Progenitor cell of endocrine pancreas (in vitro differentiated cells): ENCODE measurements at regions not wholly inside any gene's neighbourhood (a gene's known extent, or its start where the extent isn't known, plus 50 kb on each side); places are given as distances from the start of the nearest gene placed in this dataset.
"Not testable (repeated sequence)": the region's sequence is repeated elsewhere in the genome, so short reads cannot be mapped to it uniquely, and the experiment has no call there.

Experiments used
- DNase-seq: peaks from one replicate; pipeline ENCODE4 v3.0.0; 2021; ENCODE audit warnings: low spot score; ENCODE audit not compliant: unreplicated experiment
- H3K27ac Mint-ChIP-seq: 2 replicates; pipeline ENCODE4 v1.8.0; 2021; ENCODE audit warnings: mild to moderate bottlenecking, moderate library complexity, mixed read lengths
- H3K27me3 Mint-ChIP-seq: 2 replicates; pipeline ENCODE4 v1.8.0; 2021; ENCODE audit warnings: mixed read lengths
- H3K36me3 Mint-ChIP-seq: 2 replicates; pipeline ENCODE4 v1.8.0; 2022; ENCODE audit warnings: mixed read lengths; ENCODE audit not compliant: insufficient read depth
- H3K4me1 Mint-ChIP-seq: 2 replicates; pipeline ENCODE4 v1.8.0; 2021; ENCODE audit warnings: low read depth, mixed read lengths
- H3K4me3 Mint-ChIP-seq: 2 replicates; pipeline ENCODE4 v1.8.0; 2021; ENCODE audit warnings: low read depth, mild to moderate bottlenecking, moderate library complexity, mixed read lengths
- H3K9me3 Mint-ChIP-seq: 2 replicates; pipeline ENCODE4 v1.8.0; 2021; ENCODE audit warnings: low read depth, mixed read lengths
- TF ChIP-seq, protein P1 (sequence below): fragments of 200-600 bp; sonication (generic); IDR thresholded peaks from one replicate; pipeline ENCODE4 v1.5.0; 2021; ENCODE audit warnings: antibody characterized with exemption, mild to moderate bottlenecking; ENCODE audit not compliant: unreplicated experiment

DNA sequence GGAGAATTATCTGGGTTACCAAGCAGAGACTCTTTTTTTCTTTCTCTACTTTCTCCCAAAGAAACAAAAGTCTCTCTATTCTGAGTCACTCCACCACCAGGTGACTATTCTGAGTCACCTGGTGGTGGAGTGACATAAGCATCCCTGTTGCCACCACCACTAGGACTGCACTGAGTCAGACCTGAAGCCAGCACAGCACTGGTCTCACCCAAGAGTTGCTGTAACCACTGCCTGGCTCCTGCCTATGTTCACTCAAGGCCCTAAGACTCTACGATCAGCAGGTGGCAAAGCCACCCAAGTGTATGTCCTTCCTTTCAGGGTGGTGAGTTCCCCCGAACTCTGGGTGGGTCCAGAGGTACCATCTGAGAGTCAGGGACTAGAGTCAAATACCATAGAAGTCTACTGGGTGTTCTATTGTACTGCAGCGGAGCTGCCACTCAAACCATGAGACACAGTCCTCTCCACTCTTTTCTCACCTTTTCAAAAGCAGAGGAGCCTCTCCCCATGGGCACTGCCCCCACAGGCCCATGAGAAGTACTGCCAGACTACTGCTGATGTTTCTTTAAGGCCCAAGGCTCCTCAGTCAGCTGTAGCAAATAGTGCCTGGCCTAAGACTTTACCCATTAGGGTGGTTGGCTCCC is 209.6 kb upstream of the IRS4 start:
- Mint-ChIP-seq H3K9me3 (peaks cover 16% of the 10 kb centered on the region), H3K27me3 (peaks cover 7% of the 10 kb centered on the region), H3K4me3 (no peak overlapping the region), H3K36me3 (no peaks in the 10 kb centered on the region), H3K27ac (no peak overlapping the region), H3K4me1 (no peaks in the 10 kb centered on the region)
- no peak for DNase-seq
- TF ChIP-seq, protein P1, sequence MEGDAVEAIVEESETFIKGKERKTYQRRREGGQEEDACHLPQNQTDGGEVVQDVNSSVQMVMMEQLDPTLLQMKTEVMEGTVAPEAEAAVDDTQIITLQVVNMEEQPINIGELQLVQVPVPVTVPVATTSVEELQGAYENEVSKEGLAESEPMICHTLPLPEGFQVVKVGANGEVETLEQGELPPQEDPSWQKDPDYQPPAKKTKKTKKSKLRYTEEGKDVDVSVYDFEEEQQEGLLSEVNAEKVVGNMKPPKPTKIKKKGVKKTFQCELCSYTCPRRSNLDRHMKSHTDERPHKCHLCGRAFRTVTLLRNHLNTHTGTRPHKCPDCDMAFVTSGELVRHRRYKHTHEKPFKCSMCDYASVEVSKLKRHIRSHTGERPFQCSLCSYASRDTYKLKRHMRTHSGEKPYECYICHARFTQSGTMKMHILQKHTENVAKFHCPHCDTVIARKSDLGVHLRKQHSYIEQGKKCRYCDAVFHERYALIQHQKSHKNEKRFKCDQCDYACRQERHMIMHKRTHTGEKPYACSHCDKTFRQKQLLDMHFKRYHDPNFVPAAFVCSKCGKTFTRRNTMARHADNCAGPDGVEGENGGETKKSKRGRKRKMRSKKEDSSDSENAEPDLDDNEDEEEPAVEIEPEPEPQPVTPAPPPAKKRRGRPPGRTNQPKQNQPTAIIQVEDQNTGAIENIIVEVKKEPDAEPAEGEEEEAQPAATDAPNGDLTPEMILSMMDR = no peak

DNA sequence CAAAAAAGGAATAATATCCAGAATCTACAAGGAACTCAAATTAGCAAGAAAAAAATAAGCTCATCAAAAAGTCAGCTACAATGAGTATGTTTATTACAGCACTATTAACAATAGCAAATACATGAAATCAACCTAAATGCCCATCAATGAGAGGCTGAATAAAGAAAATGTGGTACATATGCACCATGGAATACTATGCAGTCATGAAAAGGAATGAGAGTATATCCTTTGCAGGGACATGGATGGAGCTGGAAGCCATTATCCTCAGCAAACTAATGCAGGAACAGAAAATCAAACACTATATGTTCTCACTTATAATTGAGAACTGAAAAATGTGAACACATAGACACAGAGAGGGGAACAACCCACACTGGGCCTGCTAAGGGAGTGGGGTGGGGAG is 178.4 kb upstream of the IRS4 start:
- Mint-ChIP-seq H3K4me3 (no peak overlapping the region), H3K27ac (no peak overlapping the region), H3K27me3 (no peaks in the 10 kb centered on the region), H3K36me3 (no peaks in the 10 kb centered on the region), H3K9me3 (peaks cover 13% of the 10 kb centered on the region), H3K4me1 (no peaks in the 10 kb centered on the region)
- TF ChIP-seq, protein P1 = no peak
- DNase-seq = no peak

DNA sequence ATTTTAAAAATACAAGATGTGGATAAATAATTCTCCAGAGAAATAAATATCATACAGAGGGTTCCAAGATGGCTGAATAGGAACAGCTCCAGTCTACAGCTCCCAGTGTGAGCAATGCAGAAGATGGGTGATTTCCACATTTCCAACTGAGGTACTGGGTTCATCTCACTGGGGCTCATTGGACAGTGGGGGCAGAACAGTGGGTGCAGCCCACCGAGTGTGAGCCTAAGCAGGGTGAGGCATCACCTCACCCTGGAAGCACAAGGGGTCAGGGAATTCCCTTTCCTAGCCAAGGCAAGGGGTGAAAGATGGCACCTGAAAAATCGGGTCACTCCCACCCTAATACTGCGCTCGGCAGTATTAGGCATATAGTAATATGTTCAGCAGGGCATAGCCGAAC is 167.5 kb upstream of the IRS4 start:
- H3K27ac Mint-ChIP-seq, H3K27me3 Mint-ChIP-seq: not testable (repeated sequence)

DNA sequence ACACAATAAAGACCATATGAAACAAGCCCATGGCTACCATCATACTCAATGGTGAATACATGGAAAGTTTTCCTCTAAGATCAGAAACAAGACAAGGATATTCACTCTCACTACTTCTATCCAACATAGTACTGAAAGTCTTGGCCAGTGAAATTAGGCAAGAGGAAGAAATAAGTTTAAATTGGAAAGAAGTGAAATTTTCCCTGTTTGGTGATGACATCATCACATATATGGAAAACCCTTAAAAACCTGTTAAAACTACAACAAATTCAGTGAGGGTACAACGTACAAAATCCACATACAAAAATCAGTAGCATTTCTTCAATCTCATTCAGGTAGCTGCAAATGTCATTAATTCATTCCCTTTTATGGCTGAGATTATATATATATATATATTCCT is 164.0 kb upstream of the IRS4 start:
- no peak overlapping the region for H3K4me3 Mint-ChIP-seq
- H3K27ac Mint-ChIP-seq = no peak overlapping the region
- no peak for DNase-seq
- no peaks in the 10 kb centered on the region for H3K27me3 Mint-ChIP-seq
- H3K36me3 Mint-ChIP-seq = no peaks in the 10 kb centered on the region
- TF ChIP-seq, protein P1 = no peak
- H3K4me1 Mint-ChIP-seq = no peaks in the 10 kb centered on the region
- peaks cover 31% of the 10 kb centered on the region for H3K9me3 Mint-ChIP-seq

More for the DNA sequence above, 167.5 kb upstream of the IRS4 start:
- H3K36me3 Mint-ChIP-seq, H3K4me1 Mint-ChIP-seq, DNase-seq, H3K4me3 Mint-ChIP-seq: not testable (repeated sequence)
- H3K9me3 Mint-ChIP-seq = peaks cover 15% of the 10 kb centered on the region

DNA sequence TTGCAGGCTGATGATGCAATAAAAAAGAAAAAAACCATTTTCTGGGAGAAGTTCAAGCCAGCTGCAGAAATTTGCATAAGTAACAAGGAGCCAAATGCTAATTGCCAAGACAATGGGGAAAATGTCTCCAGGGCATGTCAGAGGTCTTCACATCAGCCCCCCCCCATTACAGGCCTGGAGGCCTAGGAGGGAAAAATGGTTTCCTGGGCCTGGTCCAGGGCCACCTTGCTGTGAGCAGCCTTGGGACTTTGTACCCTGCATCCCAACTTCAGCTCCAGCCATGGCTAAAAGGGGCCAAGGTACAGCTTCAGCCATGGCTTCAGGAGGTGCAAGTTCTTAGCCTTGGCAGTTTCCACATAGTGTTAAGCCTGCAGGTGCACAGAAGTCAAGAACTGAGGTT is 160.0 kb upstream of the IRS4 start:
- H3K36me3 Mint-ChIP-seq, H3K4me3 Mint-ChIP-seq, H3K27me3 Mint-ChIP-seq, DNase-seq, H3K27ac Mint-ChIP-seq, H3K4me1 Mint-ChIP-seq: not testable (repeated sequence)
- H3K9me3 Mint-ChIP-seq = peaks cover 38% of the 10 kb centered on the region

DNA sequence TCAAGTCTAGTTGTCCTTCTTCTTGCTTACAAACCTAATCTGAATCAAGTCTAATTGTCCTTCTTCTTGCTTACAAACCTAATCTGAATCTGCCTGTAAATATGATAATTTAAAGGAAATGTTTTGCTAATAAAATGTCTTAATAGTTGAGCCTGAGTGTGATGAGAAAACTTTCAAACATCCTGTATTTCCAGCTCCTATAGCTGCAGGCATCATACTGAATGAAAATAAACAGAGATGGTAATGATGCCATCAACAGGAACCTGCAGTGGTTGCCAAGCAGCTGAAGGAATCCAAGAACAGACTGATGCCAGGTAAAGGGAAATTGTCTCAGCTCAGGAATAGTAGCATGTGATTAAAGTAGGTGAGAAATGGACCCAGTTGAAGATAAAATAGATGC is 156.1 kb upstream of the IRS4 start:
- H3K4me3 Mint-ChIP-seq = no peak overlapping the region
- H3K4me1 Mint-ChIP-seq = no peaks in the 10 kb centered on the region
- H3K9me3 Mint-ChIP-seq = peaks cover 23% of the 10 kb centered on the region
- TF ChIP-seq, protein P1 = no peak
- no peak overlapping the region for H3K27ac Mint-ChIP-seq
- H3K27me3 Mint-ChIP-seq = no peaks in the 10 kb centered on the region
- no peaks in the 10 kb centered on the region for H3K36me3 Mint-ChIP-seq
- no peak for DNase-seq
